Panc1 (cell line): ENCODE measurements at regions not wholly inside any gene's neighbourhood (a gene's known extent, or its start where the extent isn't known, plus 50 kb on each side); places are given as distances from the start of the nearest gene placed in this dataset.

Source experiments
- ATAC-seq: fragments of 200-7000 bp; cut with Tn5 transposase; 2 replicates; pipeline ENCODE4 v1.9.1; 2020; ENCODE audit warnings: mild to moderate bottlenecking, moderate library complexity
- BruUV-seq: library from RNA; stranded (reverse); fragments of 400-500 nt; replicated peaks from 2 replicates; lab custom pipeline; 2021; lab: Mats Ljungman, UMichigan
- CTCF ChIA-PET: fragments of 300-600 bp; sonication (Branson Sonifier 250); formaldehyde crosslinking; loops from one replicate; lab custom pipeline; 2022; ENCODE audit warnings: antibody characterized with exemption; lab: Charles Lee
- POLR2A ChIA-PET: fragments of 300-600 bp; sonication (Branson Sonifier 250); formaldehyde crosslinking; loops from one replicate; lab custom pipeline; 2022; ENCODE audit warnings: antibody characterized with exemption; lab: Charles Lee
- DNase-seq: peaks from one replicate; pipeline ENCODE4 v3.0.0-alpha.2; 2010; ENCODE audit warnings: low read depth, low spot score
- H3K27ac ChIP-seq: 2 replicates; pipeline ENCODE4 v1.5.1; 2011; ENCODE audit warnings: mild to moderate bottlenecking, low read length, inconsistent platforms
- H3K27me3 ChIP-seq: fragments of 200-500 bp; sonication (Bioruptor generic); 2 replicates; pipeline ENCODE4 v1.6.0; 2014; ENCODE audit warnings: low read length, inconsistent platforms; ENCODE audit not compliant: control insufficient read depth, insufficient read depth
- H3K36me3 ChIP-seq: fragments of 200-500 bp; sonication (Bioruptor generic); 2 replicates; pipeline ENCODE4 v1.5.1; 2014; ENCODE audit warnings: inconsistent platforms, mild to moderate bottlenecking, low read length, moderate library complexity; ENCODE audit not compliant: control insufficient read depth, insufficient read depth
- H3K4me1 ChIP-seq: 2 replicates; pipeline ENCODE4 v1.5.1; 2011; ENCODE audit warnings: inconsistent platforms, mild to moderate bottlenecking, low read length, moderate library complexity; ENCODE audit not compliant: control insufficient read depth, insufficient read depth
- H3K4me3 ChIP-seq, 2 experiments: 2 replicates each; pipeline ENCODE4 v1.5.1; 2011 to 2012; ENCODE audit warnings: low read depth in 2 of 2, low read length in 2 of 2, mild to moderate bottlenecking in 2 of 2, inconsistent platforms in 1 of 2, moderate library complexity in 1 of 2
- H3K9me3 ChIP-seq: fragments of 200-500 bp; sonication (Bioruptor generic); 2 replicates; pipeline ENCODE4 v1.5.1; 2014; ENCODE audit warnings: low read depth, mild to moderate bottlenecking, inconsistent platforms, low read length, moderate library complexity; ENCODE audit not compliant: control insufficient read depth, insufficient read depth
- CTCF ChIP-seq: fragments of 450-650 bp; IDR thresholded peaks from 2 replicates; pipeline ENCODE4 v1.5.1; 2017; ENCODE audit warnings: mild to moderate bottlenecking
- POLR2AphosphoS5 ChIP-seq: IDR thresholded peaks from 2 replicates; pipeline ENCODE4 v1.6.1; 2012; ENCODE audit warnings: mild to moderate bottlenecking, low read depth, low read length, moderate library complexity
- SIN3A ChIP-seq: IDR thresholded peaks from 2 replicates; pipeline ENCODE4 v1.6.1; 2012; ENCODE audit warnings: low read depth, mild to moderate bottlenecking, low read length, moderate library complexity, borderline replicate concordance; ENCODE audit not compliant: insufficient read depth
- TCF7L2 ChIP-seq: IDR thresholded peaks from 2 replicates; pipeline ENCODE4 v1.6.1; 2011; ENCODE audit warnings: mild to moderate bottlenecking, low read depth, low read length, inconsistent platforms
- in situ Hi-C: cut with HindIII; loops from 2 replicates; pipeline ENCODE4 v1.10.0; 2016; ENCODE audit warnings: low sequenced_read_pairs, low pct_unique_long_range_greater_than_20kb
- intact Hi-C: fragments of 100-400 bp; cut with micrococcal nuclease; formaldehyde crosslinking; loops from one replicate; pipeline ENCODE4 v1.10.0; 2022; ENCODE audit not compliant: unreplicated experiment
- TF ChIP-seq, protein P1 (sequence below), 2 experiments: IDR thresholded peaks; 2 replicates each; pipeline ENCODE4 v1.6.1; 2011 to 2012; ENCODE audit warnings: low read depth in 2 of 2, control low read depth in 1 of 2, low read length in 1 of 2, mild to moderate bottlenecking in 1 of 2, moderate library complexity in 1 of 2; ENCODE audit not compliant: insufficient read depth in 1 of 2

GRCh38 chr2:234853729-234854128 lies 98.1 kb upstream of the SH3BP4 start:
- no peak overlapping the region for H3K4me3 ChIP-seq
- BruUV-seq: no TSS peak
- intact Hi-C loops: no loop called here
- H3K36me3 ChIP-seq: no peaks in the 10 kb centered on the region
- H3K27ac ChIP-seq: no peak overlapping the region; the same call in 1 of the 2 replicates
- no peaks in the 10 kb centered on the region for H3K27me3 ChIP-seq
- DNase-seq (no peak), ATAC-seq (no peak)
- POLR2A ChIA-PET: no interaction called here
- TF ChIP-seq POLR2AphosphoS5 (no peak), SIN3A (no peak), TCF7L2 (no peak), CTCF (no peak)
- TF ChIP-seq, protein P1, sequence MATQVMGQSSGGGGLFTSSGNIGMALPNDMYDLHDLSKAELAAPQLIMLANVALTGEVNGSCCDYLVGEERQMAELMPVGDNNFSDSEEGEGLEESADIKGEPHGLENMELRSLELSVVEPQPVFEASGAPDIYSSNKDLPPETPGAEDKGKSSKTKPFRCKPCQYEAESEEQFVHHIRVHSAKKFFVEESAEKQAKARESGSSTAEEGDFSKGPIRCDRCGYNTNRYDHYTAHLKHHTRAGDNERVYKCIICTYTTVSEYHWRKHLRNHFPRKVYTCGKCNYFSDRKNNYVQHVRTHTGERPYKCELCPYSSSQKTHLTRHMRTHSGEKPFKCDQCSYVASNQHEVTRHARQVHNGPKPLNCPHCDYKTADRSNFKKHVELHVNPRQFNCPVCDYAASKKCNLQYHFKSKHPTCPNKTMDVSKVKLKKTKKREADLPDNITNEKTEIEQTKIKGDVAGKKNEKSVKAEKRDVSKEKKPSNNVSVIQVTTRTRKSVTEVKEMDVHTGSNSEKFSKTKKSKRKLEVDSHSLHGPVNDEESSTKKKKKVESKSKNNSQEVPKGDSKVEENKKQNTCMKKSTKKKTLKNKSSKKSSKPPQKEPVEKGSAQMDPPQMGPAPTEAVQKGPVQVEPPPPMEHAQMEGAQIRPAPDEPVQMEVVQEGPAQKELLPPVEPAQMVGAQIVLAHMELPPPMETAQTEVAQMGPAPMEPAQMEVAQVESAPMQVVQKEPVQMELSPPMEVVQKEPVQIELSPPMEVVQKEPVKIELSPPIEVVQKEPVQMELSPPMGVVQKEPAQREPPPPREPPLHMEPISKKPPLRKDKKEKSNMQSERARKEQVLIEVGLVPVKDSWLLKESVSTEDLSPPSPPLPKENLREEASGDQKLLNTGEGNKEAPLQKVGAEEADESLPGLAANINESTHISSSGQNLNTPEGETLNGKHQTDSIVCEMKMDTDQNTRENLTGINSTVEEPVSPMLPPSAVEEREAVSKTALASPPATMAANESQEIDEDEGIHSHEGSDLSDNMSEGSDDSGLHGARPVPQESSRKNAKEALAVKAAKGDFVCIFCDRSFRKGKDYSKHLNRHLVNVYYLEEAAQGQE (IDR thresholded peaks at IDR 0.05; ENCODE audit: insufficient read depth in 1 of 2, low read depth in 2 of 2, low read length in 1 of 2): no peak
- H3K9me3 ChIP-seq: no peaks in the 10 kb centered on the region; the same call in 1 of the 2 replicates
- in situ Hi-C loops: no loop called here
- CTCF ChIA-PET: interaction anchor here (0.5 kb wide), 1 partner anchor 95 kb away, joined by 3 read pairs; no protein-coding TSS in a partner anchor
- no peaks in the 10 kb centered on the region; the same call in 1 of the 2 replicates for H3K4me1 ChIP-seq

GRCh38 chr2:234852941-234853340 lies 98.9 kb upstream of the SH3BP4 start:
- DNase-seq (no peak), ATAC-seq (no peak)
- ChIA-PET CTCF (no interaction called here), POLR2A (no interaction called here)
- in situ Hi-C loops: no loop called here
- H3K4me1 ChIP-seq: no peaks in the 10 kb centered on the region
- H3K27me3 ChIP-seq: no peaks in the 10 kb centered on the region
- TF ChIP-seq, protein P1 (IDR thresholded peaks at IDR 0.05; ENCODE audit: insufficient read depth in 1 of 2, low read depth in 2 of 2, low read length in 1 of 2): no peak
- TF ChIP-seq CTCF: no peak
- no peak for TF ChIP-seq TCF7L2
- TF ChIP-seq POLR2AphosphoS5: no peak
- TF ChIP-seq SIN3A: no peak
- no peak overlapping the region for H3K27ac ChIP-seq
- intact Hi-C loops: no loop called here
- H3K36me3 ChIP-seq: no peaks in the 10 kb centered on the region
- no TSS peak for BruUV-seq
- no peak overlapping the region for H3K4me3 ChIP-seq
- no peaks in the 10 kb centered on the region; the same call in 1 of the 2 replicates for H3K9me3 ChIP-seq
